Kidney (tissue), 13 donors: ENCODE measurements at regions not wholly inside any gene's neighbourhood (a gene's known extent, or its start where the extent isn't known, plus 50 kb on each side); places are given as distances from the start of the nearest gene placed in this dataset.

ENCODE experiments used
- DNase-seq, 5 donors: peaks; one replicate each; pipeline ENCODE4 v3.0.0-alpha.2; 2013 to 2020
- FAIRE-seq: peaks from 2 replicates; lab custom pipeline; 2012; peaks lifted over from hg19 to GRCh38; lab: Jason Lieb, UNC
- H3K27ac ChIP-seq, 2 donors: one replicate each; pipeline ENCODE4 v1.7.0; 2013; ENCODE audit warnings: low read depth in 2 of 2, low read length in 2 of 2, inconsistent platforms in 1 of 2
- H3K27me3 ChIP-seq: one replicate; pipeline ENCODE4 v1.7.1; 2013; ENCODE audit warnings: low read length, inconsistent platforms; ENCODE audit not compliant: control insufficient read depth, insufficient read depth
- H3K36me3 ChIP-seq, 3 donors: one replicate each; pipeline versions ENCODE4 v1.7.0 to v1.7.1; 2013; ENCODE audit warnings: low read length in 3 of 3, control low read depth in 1 of 3, inconsistent platforms in 1 of 3; ENCODE audit not compliant: insufficient read depth in 3 of 3, control insufficient read depth in 2 of 3
- H3K4me1 ChIP-seq, 3 donors: one replicate each; pipeline versions ENCODE4 v1.7.0 to v1.7.1; 2013; ENCODE audit warnings: low read length in 3 of 3, inconsistent platforms in 1 of 3, low read depth in 1 of 3; ENCODE audit not compliant: control insufficient read depth in 2 of 3, insufficient read depth in 2 of 3
- H3K4me3 ChIP-seq, 3 donors: one replicate each; pipeline versions ENCODE4 v1.7.0 to v1.8.1; 2013; ENCODE audit warnings: low read length in 3 of 3, control low read depth in 1 of 3, inconsistent platforms in 1 of 3
- H3K9ac ChIP-seq, 3 donors: one replicate each; pipeline versions ENCODE4 v1.7.0 to v1.7.1; 2013; ENCODE audit warnings: low read length in 3 of 3, control low read depth in 1 of 3, inconsistent platforms in 1 of 3
- H3K9me3 ChIP-seq, 3 donors: one replicate each; pipeline versions ENCODE4 v1.7.0 to v1.7.1; 2013; ENCODE audit warnings: low read length in 3 of 3, control low read depth in 1 of 3, inconsistent platforms in 1 of 3; ENCODE audit not compliant: control insufficient read depth in 2 of 3, insufficient read depth in 1 of 3
- CTCF ChIP-seq: IDR thresholded peaks from 3 replicates; pipeline ENCODE4 v1.5.1; 2012; ENCODE audit warnings: mild to moderate bottlenecking, moderate library complexity, borderline replicate concordance; ENCODE audit not compliant: insufficient read depth; ENCODE audit errors: extremely low read depth
- intact Hi-C: fragments of 100-400 bp; cut with DNase I; formaldehyde crosslinking; loops from one replicate; pipeline ENCODE4 v1.11.1; 2022
- donor health status: control.
- donor health status: control.
- donor health status: control.
- donor health status: control.
- donor health status: control.
- donor health status: DM: yes; HTN: yes; CAD: no.
- donor health status: Normal renal cell carcinoma (clear cell type).

- no peaks in the 10 kb centered on the region for H3K36me3 ChIP-seq
- no peak overlapping the region for H3K4me3 ChIP-seq
- no peak overlapping the region for H3K9ac ChIP-seq
- H3K27ac ChIP-seq: no peak overlapping the region
- peaks cover 0 to 3% (median 2%) of the 10 kb centered on the region in 3 donors for H3K4me1 ChIP-seq
- peak; percentile 72 for TF ChIP-seq CTCF
- H3K9me3 ChIP-seq: no peaks in the 10 kb centered on the region
- FAIRE-seq (no peak), DNase-seq (peak in 4 of 5 donors; percentile 38 to 60 (median 52))
- intact Hi-C loops: no loop called here
- H3K27me3 ChIP-seq: no peaks in the 10 kb centered on the region
Observed at GRCh38 chr1:115469703-115470476, 131.8 kb upstream of the NGF start.

GRCh38 chr1:115467790-115468189 lies 129.7 kb upstream of the NGF start:
- DNase-seq (no peak), FAIRE-seq (no peak)
- H3K9me3 ChIP-seq: no peaks in the 10 kb centered on the region
- H3K36me3 ChIP-seq: no peaks in the 10 kb centered on the region
- peaks cover 0 to 3% (median 2%) of the 10 kb centered on the region in 3 donors for H3K4me1 ChIP-seq
- no peak overlapping the region for H3K27ac ChIP-seq
- H3K4me3 ChIP-seq: no peak overlapping the region
- intact Hi-C loops: no loop called here
- TF ChIP-seq CTCF: no peak
- no peaks in the 10 kb centered on the region for H3K27me3 ChIP-seq
- H3K9ac ChIP-seq: no peak overlapping the region

- intact Hi-C loops: no loop called here
- H3K27me3 ChIP-seq: no peaks in the 10 kb centered on the region
- FAIRE-seq (no peak), DNase-seq (no peak)
- H3K4me1 ChIP-seq: peaks cover 0 to 3% (median 2%) of the 10 kb centered on the region in 3 donors
- no peak overlapping the region for H3K9ac ChIP-seq
- TF ChIP-seq CTCF: no peak
- H3K36me3 ChIP-seq: no peaks in the 10 kb centered on the region
- H3K4me3 ChIP-seq: no peak overlapping the region
- H3K27ac ChIP-seq: no peak overlapping the region
- H3K9me3 ChIP-seq: no peaks in the 10 kb centered on the region
Observed at GRCh38 chr1:115467196-115467595, 129.1 kb upstream of the NGF start.

GRCh38 chr1:115466433-115466832 lies 128.4 kb upstream of the NGF start:
- DNase-seq (no peak), FAIRE-seq (no peak)
- H3K36me3 ChIP-seq: no peaks in the 10 kb centered on the region
- intact Hi-C loops: no loop called here
- no peaks in the 10 kb centered on the region for H3K9me3 ChIP-seq
- H3K27me3 ChIP-seq: no peaks in the 10 kb centered on the region
- H3K4me3 ChIP-seq: no peak overlapping the region
- peaks cover 0 to 3% (median 2%) of the 10 kb centered on the region in 3 donors for H3K4me1 ChIP-seq
- no peak overlapping the region for H3K27ac ChIP-seq
- no peak for TF ChIP-seq CTCF
- no peak overlapping the region for H3K9ac ChIP-seq
